IMR-90 (cell line): ENCODE measurements at regions not wholly inside any gene's neighbourhood (a gene's known extent, or its start where the extent isn't known, plus 50 kb on each side); places are given as distances from the start of the nearest gene placed in this dataset.

Source experiments
- ATAC-seq: fragments of 200-7000 bp; cut with Tn5 transposase; 2 replicates; pipeline ENCODE4 v1.9.1; 2020; ENCODE audit warnings: low read depth, mild to moderate bottlenecking, moderate library complexity
- BruUV-seq: library from RNA; stranded (reverse); fragments of 400-500 nt; replicated peaks from 2 replicates; lab custom pipeline; 2021; lab: Mats Ljungman, UMichigan
- CTCF ChIA-PET: fragments of 300-600 bp; formaldehyde crosslinking; extraction: SDS; loops from one replicate; lab custom pipeline; 2021; ENCODE audit warnings: antibody characterized with exemption; lab: Yijun Ruan, JAX
- POLR2A ChIA-PET: fragments of 300-600 bp; sonication (Branson Sonifier 250); formaldehyde crosslinking; loops from one replicate; lab custom pipeline; 2022; ENCODE audit warnings: antibody characterized with exemption; ENCODE audit not compliant: unreplicated experiment; lab: Charles Lee
- DNase-seq: peaks from one replicate; pipeline ENCODE4 v3.0.0; 2013
- H2AFZ ChIP-seq: replicated peaks from 2 replicates; pipeline ENCODE3; 2013; ENCODE audit warnings: low read length, mild to moderate bottlenecking; ENCODE audit not compliant: poor library complexity
- H2AK5ac ChIP-seq: 2 replicates; pipeline ENCODE4 v1.6.1; 2013; ENCODE audit warnings: low read depth, low read length, inconsistent platforms
- H2AK9ac ChIP-seq: replicated peaks from 2 replicates; pipeline ENCODE3; 2013; ENCODE audit warnings: mild to moderate bottlenecking, low read depth, low read length, moderate library complexity; ENCODE audit not compliant: poor library complexity
- H2BK120ac ChIP-seq: 2 replicates; pipeline ENCODE4 v1.6.1; 2013; ENCODE audit warnings: low read depth, low read length, inconsistent platforms
- H2BK15ac ChIP-seq: 3 replicates; pipeline ENCODE4 v1.6.1; 2013; ENCODE audit warnings: low read depth, low read length, inconsistent platforms
- H2BK20ac ChIP-seq: 2 replicates; pipeline ENCODE4 v1.6.1; 2013; ENCODE audit warnings: low read depth, mild to moderate bottlenecking, inconsistent platforms, low read length, moderate library complexity
- H2BK5ac ChIP-seq: 2 replicates; pipeline ENCODE4 v1.6.1; 2013; ENCODE audit warnings: mild to moderate bottlenecking, low read depth, low read length, inconsistent platforms; ENCODE audit not compliant: poor library complexity, severe bottlenecking
- H3K14ac ChIP-seq: replicated peaks from 2 replicates; pipeline ENCODE4 v1.6.1; 2013; ENCODE audit warnings: low read depth, low read length, inconsistent platforms
- H3K18ac ChIP-seq: 2 replicates; pipeline ENCODE4 v1.6.1; 2013; ENCODE audit warnings: low read depth, low read length, control low read depth
- H3K23ac ChIP-seq: 2 replicates; pipeline ENCODE4 v1.6.1; 2013; ENCODE audit warnings: low read depth, low read length, inconsistent platforms
- H3K27ac ChIP-seq: 2 replicates; pipeline ENCODE4 v1.5.1; 2013; ENCODE audit warnings: mild to moderate bottlenecking, control low read depth, low read length; ENCODE audit not compliant: insufficient read depth
- H3K27me3 ChIP-seq: 2 replicates; pipeline ENCODE4 v1.6.1; 2013; ENCODE audit warnings: low read length; ENCODE audit not compliant: control insufficient read depth, insufficient read depth
- H3K36me3 ChIP-seq: 2 replicates; pipeline ENCODE4 v1.6.1; 2013; ENCODE audit warnings: low read length, mixed read lengths; ENCODE audit not compliant: control insufficient read depth, insufficient read depth
- H3K4ac ChIP-seq: 2 replicates; pipeline ENCODE4 v1.6.1; 2013; ENCODE audit warnings: low read depth, low read length, inconsistent platforms
- H3K4me1 ChIP-seq: 2 replicates; pipeline ENCODE4 v1.6.1; 2013; ENCODE audit warnings: low read length, mixed read lengths; ENCODE audit not compliant: control insufficient read depth, insufficient read depth
- H3K4me2 ChIP-seq: 2 replicates; pipeline ENCODE4 v1.6.1; 2013; ENCODE audit warnings: low read depth, mild to moderate bottlenecking, control low read depth, low read length, moderate library complexity
- H3K4me3 ChIP-seq: 2 replicates; pipeline ENCODE4 v1.5.1; 2013; ENCODE audit warnings: low read depth, mild to moderate bottlenecking, control low read depth, low read length, moderate library complexity; ENCODE audit not compliant: insufficient read depth
- H3K56ac ChIP-seq: 2 replicates; pipeline ENCODE4 v1.6.1; 2013; ENCODE audit warnings: low read length, inconsistent platforms; ENCODE audit not compliant: insufficient read depth; ENCODE audit errors: extremely low read depth
- H3K79me1 ChIP-seq, 2 experiments: 2 replicates each; pipeline ENCODE4 v1.6.1; 2013; ENCODE audit warnings: low read length in 2 of 2, inconsistent platforms in 1 of 2, low read depth in 1 of 2
- H3K9ac ChIP-seq: 2 replicates; pipeline ENCODE4 v1.6.1; 2013; ENCODE audit warnings: low read depth, low read length, control low read depth
- H3K9me1 ChIP-seq: 2 replicates; pipeline ENCODE4 v1.6.1; 2013; ENCODE audit warnings: low read length, inconsistent platforms; ENCODE audit not compliant: insufficient read depth
- H3K9me3 ChIP-seq: 2 replicates; pipeline ENCODE4 v1.6.1; 2013; ENCODE audit warnings: low read length; ENCODE audit not compliant: control insufficient read depth, insufficient read depth
- H4K20me1 ChIP-seq: 2 replicates; pipeline ENCODE4 v1.6.1; 2013; ENCODE audit warnings: low read length, inconsistent platforms; ENCODE audit not compliant: insufficient read depth
- H4K5ac ChIP-seq: 2 replicates; pipeline ENCODE4 v1.6.1; 2013; ENCODE audit warnings: mild to moderate bottlenecking, low read depth, low read length, control low read depth
- H4K8ac ChIP-seq, 2 experiments: 2 replicates each; pipeline ENCODE4 v1.6.1; 2013; ENCODE audit warnings: low read depth in 2 of 2, low read length in 2 of 2, control low read depth in 1 of 2, inconsistent platforms in 1 of 2
- H4K91ac ChIP-seq: 2 replicates; pipeline ENCODE4 v1.6.1; 2013; ENCODE audit warnings: low read depth, low read length, inconsistent platforms; ENCODE audit not compliant: insufficient read depth
- BHLHE40 ChIP-seq: fragments of 150-350 bp; IDR thresholded peaks from 2 replicates; pipeline ENCODE4 v1.6.1; 2016; ENCODE audit warnings: mild to moderate bottlenecking, low read depth, low read length
- CEBPB ChIP-seq: IDR thresholded peaks from 2 replicates; pipeline ENCODE4 v1.6.1; 2012; ENCODE audit warnings: low read depth, low read length, improper control_type of control experiment
- FOS ChIP-seq: fragments of 150-350 bp; IDR thresholded peaks from 2 replicates; pipeline ENCODE4 v1.6.1; 2016; ENCODE audit warnings: low read depth, low read length
- MAFK ChIP-seq: IDR thresholded peaks from 2 replicates; pipeline ENCODE4 v1.6.1; 2012; ENCODE audit warnings: low read depth, low read length, improper control_type of control experiment
- MAZ ChIP-seq: IDR thresholded peaks from 2 replicates; pipeline ENCODE4 v1.6.1; 2012; ENCODE audit warnings: low read depth, mild to moderate bottlenecking, low read length, improper control_type of control experiment, moderate library complexity, borderline replicate concordance
- MXI1 ChIP-seq: IDR thresholded peaks from 2 replicates; pipeline ENCODE4 v1.6.1; 2012; ENCODE audit warnings: low read depth, mild to moderate bottlenecking, low read length, moderate library complexity, borderline replicate concordance
- NFE2L2 ChIP-seq: fragments of 150-350 bp; IDR thresholded peaks from 2 replicates; pipeline ENCODE4 v1.6.1; 2016; ENCODE audit warnings: low read depth, mild to moderate bottlenecking, low read length
- POLR2A ChIP-seq: IDR thresholded peaks from 2 replicates; pipeline ENCODE4 v1.6.1; 2012; ENCODE audit warnings: mild to moderate bottlenecking, low read depth, low read length
- RAD21 ChIP-seq: IDR thresholded peaks from 2 replicates; pipeline ENCODE4 v1.6.1; 2012; ENCODE audit warnings: low read length, improper control_type of control experiment
- RCOR1 ChIP-seq: IDR thresholded peaks from 2 replicates; pipeline ENCODE4 v1.6.1; 2012; ENCODE audit warnings: mild to moderate bottlenecking, low read length, improper control_type of control experiment; ENCODE audit not compliant: insufficient replicate concordance
- RFX5 ChIP-seq: IDR thresholded peaks from 2 replicates; pipeline ENCODE4 v1.8.0; 2012; ENCODE audit warnings: low read depth, mild to moderate bottlenecking, low read length, moderate library complexity
- SMC3 ChIP-seq: fragments of 150-350 bp; IDR thresholded peaks from 2 replicates; pipeline ENCODE4 v1.6.1; 2016; ENCODE audit warnings: low read depth, mild to moderate bottlenecking, antibody characterized with exemption, low read length, moderate library complexity
- dilution Hi-C: fragments of 300-500 bp; cut with HindIII; formaldehyde crosslinking; loops from one replicate; pipeline ENCODE4 v1.14.3; 2018; ENCODE audit warnings: low sequenced_read_pairs; ENCODE audit not compliant: unreplicated experiment
- in situ Hi-C: fragments of 300-500 bp; cut with MboI; formaldehyde crosslinking; loops from 3 replicates; pipeline ENCODE4 v1.14.3; 2019; ENCODE audit warnings: low sequenced_read_pairs, inconsistent platforms, mixed read lengths
- intact Hi-C: fragments of 100-400 bp; cut with micrococcal nuclease; formaldehyde crosslinking; loops from 2 replicates; pipeline ENCODE4 v1.10.0; 2022
- TF ChIP-seq, protein P1 (sequence below): conservative IDR thresholded peaks from 2 replicates; pipeline ENCODE4 v1.5.1; 2012; ENCODE audit warnings: mild to moderate bottlenecking, low read depth, low read length, improper control_type of control experiment
- TF ChIP-seq, protein P2 (sequence below): fragments of 150-350 bp; IDR thresholded peaks from 2 replicates; pipeline ENCODE4 v1.6.1; 2016; ENCODE audit warnings: low read depth, mild to moderate bottlenecking, low read length, moderate library complexity, borderline replicate concordance

DNA sequence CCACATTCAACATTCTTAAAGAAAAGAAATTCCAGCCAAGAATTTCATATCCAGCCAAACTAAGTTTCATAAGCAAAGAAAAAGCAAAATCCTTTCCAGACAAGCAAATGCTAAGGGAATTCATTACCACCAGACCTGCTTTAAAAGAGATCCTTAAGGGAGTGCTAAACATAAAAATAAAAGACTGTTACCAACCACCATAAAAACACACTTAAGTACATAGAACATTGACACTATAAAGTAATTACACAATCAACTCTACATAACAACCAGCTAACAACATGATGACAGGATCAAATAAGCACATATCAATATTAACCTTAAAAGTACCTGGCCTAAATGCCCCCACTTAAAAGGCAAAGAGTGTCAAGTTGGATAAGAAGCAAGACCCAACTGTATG, 153.5 kb downstream of the FTCDNL1 start:
- no peaks in the 10 kb centered on the region for H3K27me3 ChIP-seq
- POLR2A ChIA-PET = no interaction called here
- no peak overlapping the region for H3K4me3 ChIP-seq
- H3K36me3 ChIP-seq = no peaks in the 10 kb centered on the region
- H3K4me1 ChIP-seq = no peaks in the 10 kb centered on the region
- no peak overlapping the region for H4K91ac ChIP-seq
- H3K9me3 ChIP-seq = no peaks in the 10 kb centered on the region
- CTCF ChIA-PET = no interaction called here
- dilution Hi-C loops = no loop called here
- no peak overlapping the region for H2AK5ac ChIP-seq
- no peak overlapping the region for H2AFZ ChIP-seq
- no peak overlapping the region for H2BK5ac ChIP-seq
- H4K20me1 ChIP-seq = no peaks in the 10 kb centered on the region
- DNase-seq (no peak), ATAC-seq (no peak)
- in situ Hi-C loops = no loop called here
- TF ChIP-seq, protein P1, sequence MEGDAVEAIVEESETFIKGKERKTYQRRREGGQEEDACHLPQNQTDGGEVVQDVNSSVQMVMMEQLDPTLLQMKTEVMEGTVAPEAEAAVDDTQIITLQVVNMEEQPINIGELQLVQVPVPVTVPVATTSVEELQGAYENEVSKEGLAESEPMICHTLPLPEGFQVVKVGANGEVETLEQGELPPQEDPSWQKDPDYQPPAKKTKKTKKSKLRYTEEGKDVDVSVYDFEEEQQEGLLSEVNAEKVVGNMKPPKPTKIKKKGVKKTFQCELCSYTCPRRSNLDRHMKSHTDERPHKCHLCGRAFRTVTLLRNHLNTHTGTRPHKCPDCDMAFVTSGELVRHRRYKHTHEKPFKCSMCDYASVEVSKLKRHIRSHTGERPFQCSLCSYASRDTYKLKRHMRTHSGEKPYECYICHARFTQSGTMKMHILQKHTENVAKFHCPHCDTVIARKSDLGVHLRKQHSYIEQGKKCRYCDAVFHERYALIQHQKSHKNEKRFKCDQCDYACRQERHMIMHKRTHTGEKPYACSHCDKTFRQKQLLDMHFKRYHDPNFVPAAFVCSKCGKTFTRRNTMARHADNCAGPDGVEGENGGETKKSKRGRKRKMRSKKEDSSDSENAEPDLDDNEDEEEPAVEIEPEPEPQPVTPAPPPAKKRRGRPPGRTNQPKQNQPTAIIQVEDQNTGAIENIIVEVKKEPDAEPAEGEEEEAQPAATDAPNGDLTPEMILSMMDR = no peak
- TF ChIP-seq RCOR1 (no peak), POLR2A (no peak), CEBPB (no peak), BHLHE40 (no peak), RAD21 (no peak), SMC3 (no peak), NFE2L2 (no peak), FOS (no peak), MAZ (no peak), RFX5 (no peak), MAFK (no peak), MXI1 (no peak)
- TF ChIP-seq, protein P2, sequence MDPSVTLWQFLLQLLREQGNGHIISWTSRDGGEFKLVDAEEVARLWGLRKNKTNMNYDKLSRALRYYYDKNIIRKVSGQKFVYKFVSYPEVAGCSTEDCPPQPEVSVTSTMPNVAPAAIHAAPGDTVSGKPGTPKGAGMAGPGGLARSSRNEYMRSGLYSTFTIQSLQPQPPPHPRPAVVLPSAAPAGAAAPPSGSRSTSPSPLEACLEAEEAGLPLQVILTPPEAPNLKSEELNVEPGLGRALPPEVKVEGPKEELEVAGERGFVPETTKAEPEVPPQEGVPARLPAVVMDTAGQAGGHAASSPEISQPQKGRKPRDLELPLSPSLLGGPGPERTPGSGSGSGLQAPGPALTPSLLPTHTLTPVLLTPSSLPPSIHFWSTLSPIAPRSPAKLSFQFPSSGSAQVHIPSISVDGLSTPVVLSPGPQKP = no peak
- no peak overlapping the region for H2BK20ac ChIP-seq
- H3K27ac ChIP-seq = no peak overlapping the region
- no peak overlapping the region for H3K9ac ChIP-seq
- H2BK15ac ChIP-seq = no peak overlapping the region
- no peaks in the 10 kb centered on the region for H3K79me1 ChIP-seq
- no peak overlapping the region for H3K18ac ChIP-seq
- intact Hi-C loops = no loop called here
- H3K9me1 ChIP-seq = no peaks in the 10 kb centered on the region
- no peak overlapping the region for H3K14ac ChIP-seq
- H4K5ac ChIP-seq = no peak overlapping the region
- no peak overlapping the region for H3K4ac ChIP-seq
- no peak overlapping the region for H2AK9ac ChIP-seq
- BruUV-seq = no TSS peak
- H2BK120ac ChIP-seq = no peak overlapping the region
- H3K56ac ChIP-seq = no peak overlapping the region
- no peak overlapping the region for H3K4me2 ChIP-seq
- no peak overlapping the region for H3K23ac ChIP-seq
- H4K8ac ChIP-seq = no peak overlapping the region
